ENCODE measurements at regions not wholly inside any gene's neighbourhood (a gene's known extent, or its start where the extent isn't known, plus 50 kb on each side); places are given as distances from the start of the nearest gene placed in this dataset.

DNA sequence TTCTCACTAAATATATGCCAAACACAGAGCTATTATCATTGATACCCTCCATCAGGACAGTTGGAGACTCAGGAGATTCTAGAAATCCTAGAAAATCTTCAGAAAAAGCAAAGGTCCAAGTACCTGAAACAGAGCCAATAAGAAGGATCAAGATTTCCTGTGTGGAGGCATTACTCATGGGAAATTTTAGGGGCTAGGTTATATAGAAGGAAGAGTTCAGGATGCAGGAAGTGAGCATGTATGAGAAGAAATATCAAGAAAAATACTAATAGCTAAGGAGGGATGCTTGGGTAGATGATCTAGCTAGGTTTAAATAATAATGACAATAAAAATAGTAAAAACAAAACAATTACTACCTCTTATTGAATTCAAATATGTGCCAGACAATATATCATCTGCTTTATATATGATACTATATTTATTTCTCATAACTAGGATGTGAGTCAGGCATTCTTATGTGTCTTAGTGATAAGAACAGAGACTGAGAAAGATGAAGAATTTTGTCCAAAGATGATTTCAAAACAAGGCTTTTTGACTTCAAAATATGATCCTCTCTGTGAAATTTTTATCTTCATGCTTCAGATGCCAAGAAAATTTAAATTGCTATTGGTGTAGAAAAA is 66.4 kb upstream of the HHIP start:
- DNase-seq = no peak

DNA sequence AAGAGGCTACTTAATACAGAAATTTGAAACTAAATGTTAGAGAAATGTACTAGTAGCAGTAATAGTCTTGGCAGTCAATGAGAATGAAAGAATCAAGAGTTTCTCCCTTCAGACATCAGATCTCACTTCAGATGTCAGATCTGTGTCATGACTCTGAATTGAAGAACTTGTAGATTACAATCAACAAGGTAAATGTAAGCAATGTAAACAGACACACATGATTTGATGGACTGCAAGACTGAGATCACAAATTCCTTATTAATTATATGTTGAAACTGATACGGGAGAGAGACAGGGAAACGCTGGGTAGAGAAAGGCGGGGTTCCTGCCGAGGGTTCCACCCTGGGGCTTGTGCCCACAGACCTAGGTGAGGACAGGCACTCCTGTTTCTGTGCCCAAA is 65.5 kb upstream of the HHIP start:
- no peak for DNase-seq

DNA sequence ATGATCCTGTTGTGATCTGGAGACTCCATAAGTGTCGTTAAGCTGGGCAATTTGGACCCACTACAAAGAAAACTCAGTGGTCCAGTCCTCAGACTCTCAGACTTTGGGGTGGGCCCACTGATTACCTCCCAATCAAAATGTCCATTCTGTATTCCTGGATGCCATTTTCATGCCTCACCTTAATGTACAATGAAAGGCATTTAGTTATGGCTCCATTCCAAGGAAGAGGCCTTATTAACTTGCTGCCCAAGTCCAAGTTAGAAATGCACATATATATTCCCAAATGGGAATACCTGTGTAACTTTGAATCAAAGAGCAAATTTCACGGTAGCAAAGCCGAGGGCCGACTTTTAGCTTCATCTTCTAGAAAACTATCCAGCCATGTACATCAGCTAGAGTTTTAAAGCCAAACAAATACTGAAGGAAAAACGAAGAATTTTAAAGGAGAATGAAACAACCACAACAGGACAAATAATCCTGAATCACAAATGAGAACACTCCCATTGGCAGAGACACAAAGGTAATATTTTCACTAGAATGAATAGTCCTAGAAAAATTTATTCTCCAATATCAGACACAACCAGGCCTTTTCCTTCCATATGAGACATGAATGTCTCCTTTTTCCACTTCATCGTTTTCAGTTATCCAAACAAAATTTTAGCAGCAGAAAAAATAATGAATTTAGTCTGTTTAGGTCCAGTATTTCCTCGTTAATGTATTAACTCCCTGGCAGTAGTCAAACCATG is 63.7 kb upstream of the HHIP start:
- DNase-seq = no peak

DNA sequence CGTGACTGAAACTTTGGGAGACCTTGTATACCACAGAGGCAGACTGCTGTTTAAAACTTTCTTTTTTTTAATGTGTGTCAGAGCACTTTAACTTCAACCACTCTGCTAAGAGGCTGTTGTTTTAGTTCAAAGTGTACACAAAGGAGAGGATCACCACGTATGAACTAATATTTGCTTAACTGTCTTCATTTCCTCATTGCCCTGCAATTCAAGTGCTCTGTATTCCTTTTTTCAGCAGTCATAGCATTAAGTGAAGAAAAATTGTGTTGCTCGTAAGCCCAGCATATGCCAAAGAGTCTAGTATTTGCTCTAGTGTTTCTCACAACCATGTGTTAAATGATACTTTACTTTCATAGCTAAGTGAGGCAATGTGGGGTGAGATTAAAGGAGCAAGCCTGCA is 63.0 kb upstream of the HHIP start:
- DNase-seq = peak; percentile 81

DNA sequence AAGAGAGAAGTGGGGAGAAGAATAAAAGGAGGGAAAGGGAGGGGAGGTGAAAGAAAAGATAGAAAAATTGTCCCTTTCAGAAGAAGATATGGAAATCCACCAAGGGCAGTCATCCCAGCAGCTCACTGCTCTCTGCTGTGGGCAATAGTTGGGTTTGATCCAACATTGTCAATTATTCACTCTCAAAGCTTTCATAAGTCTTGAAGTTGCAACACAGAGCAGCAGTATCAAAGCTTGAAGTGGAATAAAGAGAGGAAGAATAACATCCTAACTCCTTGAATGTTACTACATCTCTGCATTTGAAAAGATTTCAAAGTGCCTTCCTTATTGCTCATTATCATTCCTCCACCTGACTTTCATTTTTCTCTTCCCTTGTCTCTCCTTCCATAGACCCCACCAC is 62.3 kb upstream of the HHIP start:
- no peak for DNase-seq

DNA sequence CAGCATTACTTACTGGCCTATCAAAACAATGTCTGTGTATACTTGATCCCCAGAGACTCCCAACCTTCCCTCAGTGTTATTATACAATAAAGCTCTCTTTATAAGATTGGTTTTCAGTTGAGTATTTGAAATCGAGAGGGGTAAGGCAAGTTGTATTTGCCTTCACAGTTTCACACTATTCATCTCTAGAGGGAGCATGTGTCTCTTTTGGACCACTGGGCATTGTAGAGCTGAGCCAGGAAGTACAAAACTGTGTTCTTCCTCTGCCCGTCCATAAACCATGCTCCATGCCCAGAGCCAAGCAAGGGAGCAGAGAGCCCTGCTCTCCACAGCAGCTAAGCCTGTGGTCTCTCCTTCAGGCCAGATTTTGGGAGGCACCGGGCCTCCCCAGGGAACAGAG is 61.5 kb upstream of the HHIP start:
- no peak for DNase-seq

DNA sequence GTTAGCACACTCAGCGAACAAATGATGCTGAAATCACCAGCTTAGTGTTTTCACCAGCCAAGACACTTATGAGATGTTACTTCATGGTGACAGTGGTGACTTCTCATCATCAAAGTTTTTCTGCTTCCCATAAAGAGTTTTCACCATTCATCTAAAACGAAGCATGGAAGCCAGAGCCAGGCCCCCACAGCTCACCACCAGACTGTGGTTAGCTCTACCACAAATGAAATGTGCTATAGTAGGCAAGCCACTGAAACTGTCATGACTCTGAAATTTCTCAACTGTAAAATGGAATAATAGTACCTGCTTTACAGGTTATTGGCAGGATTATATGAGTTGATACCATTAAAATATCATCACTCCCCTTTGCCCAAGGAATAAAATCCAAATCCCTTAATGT is 56.4 kb upstream of the HHIP start:
- DNase-seq = no peak

DNA sequence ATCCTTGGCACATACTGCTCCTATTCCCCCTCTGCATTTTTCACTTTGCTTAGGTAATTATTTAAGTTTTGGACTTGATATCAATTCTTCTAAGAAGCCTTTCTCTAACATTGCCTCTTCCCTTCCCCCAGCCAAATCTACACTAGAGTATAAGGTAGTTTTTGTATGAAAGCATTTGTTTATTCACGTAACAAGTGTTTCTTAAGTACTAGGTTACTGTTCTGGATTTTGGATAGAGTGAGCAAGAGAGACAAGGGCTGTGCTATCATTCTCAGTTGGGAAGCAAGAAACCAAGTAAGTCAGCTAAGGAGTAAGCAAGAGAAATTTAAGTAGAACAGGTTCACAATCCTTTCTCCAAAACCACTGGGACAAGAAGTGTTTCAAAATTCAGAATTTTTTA is 55.9 kb upstream of the HHIP start:
- no peak for DNase-seq

DNA sequence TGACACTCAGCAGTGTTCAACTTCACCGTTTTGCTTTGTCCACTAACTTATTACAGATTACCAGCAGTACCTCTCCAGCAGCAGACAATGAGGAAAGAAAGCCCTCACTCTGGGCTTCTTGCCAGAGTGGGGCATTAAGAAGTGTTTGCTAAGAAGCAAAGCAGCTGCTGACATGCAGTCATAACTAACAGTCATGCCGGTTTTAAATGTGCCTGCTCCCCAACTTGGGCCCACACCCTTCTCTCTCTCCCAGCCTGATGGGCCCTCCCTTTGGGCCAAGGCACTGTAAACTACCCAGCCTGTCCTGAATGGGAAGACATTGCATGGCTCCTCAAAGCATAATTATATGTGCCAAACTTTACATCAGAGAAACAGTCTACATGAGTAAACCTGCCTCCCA is 54.6 kb upstream of the HHIP start:
- peak; percentile 54 for DNase-seq

DNA sequence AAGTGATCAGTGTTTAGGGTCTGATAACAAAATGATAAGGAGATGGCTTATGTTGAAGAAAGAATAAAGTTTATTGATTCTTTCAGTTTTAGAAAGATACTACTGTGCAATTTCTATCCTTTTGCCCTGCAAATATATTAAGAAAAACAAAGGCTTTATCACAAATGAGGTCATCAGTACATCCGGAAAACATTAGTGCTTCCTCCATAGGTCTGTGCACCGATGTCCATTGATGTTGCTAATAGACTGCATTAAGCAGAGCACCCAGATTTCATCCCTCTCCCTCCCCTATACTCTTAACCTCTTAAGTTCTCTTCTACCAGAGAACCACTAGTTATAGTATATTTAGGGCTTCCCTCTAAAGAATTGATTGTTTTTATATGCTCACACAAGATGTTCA is 53.7 kb upstream of the HHIP start:
- DNase-seq = no peak

DNA sequence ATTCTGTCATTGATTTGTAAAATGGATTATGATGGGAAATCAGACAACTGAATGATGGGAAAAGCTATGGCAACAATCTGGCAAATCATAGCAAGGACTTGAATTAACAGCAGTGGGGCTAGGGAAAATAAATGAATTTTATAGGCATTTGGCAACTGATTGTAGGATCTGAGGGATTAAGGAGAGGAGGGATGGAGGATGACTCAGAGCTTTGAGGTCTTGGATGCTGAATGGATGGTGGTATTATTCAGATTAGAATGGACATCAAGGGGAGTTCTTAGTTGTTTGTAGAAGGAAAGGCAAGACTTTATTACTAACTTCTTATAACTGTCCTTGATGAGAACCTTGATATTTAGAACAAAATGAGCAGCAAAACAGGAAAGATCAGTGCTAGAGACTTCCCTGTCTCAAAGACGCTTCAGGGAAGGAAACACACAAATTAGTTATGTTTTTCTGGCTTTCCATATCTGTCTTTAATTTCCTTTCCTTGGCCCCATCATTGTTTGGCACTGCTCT is 51.4 kb upstream of the HHIP start:
- DNase-seq = no peak

DNA sequence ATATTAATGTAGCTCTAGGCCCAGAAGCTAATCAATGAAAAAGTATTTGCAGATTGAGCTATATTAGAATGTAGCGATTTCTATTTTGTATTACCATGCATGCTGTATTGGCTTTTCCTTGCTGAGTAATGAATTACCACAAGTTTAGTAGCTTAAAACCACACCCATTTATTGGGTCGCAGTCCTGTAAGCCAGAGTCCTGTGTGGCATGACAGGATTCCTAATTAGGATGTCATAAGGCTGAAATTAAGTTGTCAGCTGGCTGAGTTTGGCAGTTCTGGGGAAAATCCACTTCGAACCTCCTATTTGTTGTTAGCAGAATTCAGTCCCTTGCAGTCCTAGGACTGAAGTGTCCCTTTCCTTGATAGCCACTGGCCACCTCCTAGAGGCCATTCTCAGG is 50.3 kb upstream of the HHIP start:
- no peak for DNase-seq
